Lung (tissue), 11 donors: ENCODE measurements at regions not wholly inside any gene's neighbourhood (a gene's known extent, or its start where the extent isn't known, plus 50 kb on each side); places are given as distances from the start of the nearest gene placed in this dataset.

Experiments
- ATAC-seq: fragments of 200-7000 bp; cut with Tn5 transposase; one replicate; pipeline ENCODE4 v1.9.1; 2020; ENCODE audit warnings: moderate number of reproducible peaks; ENCODE audit not compliant: insufficient read depth, low FRiP score
- DNase-seq, 3 donors: peaks; one replicate each; pipeline ENCODE4 v3.0.0-alpha.2; 2013 to 2017
- H3K27ac ChIP-seq, 2 donors: one replicate each; pipeline ENCODE4 v1.5.1; 2013; ENCODE audit warnings: mild to moderate bottlenecking in 2 of 2, moderate library complexity in 2 of 2, control low read depth in 1 of 2, inconsistent platforms in 1 of 2, low read depth in 1 of 2, low read length in 1 of 2
- H3K27me3 ChIP-seq, 3 donors: one replicate each; pipeline ENCODE4 v1.5.1; 2013; ENCODE audit warnings: low read length in 2 of 3; ENCODE audit not compliant: control insufficient read depth in 3 of 3, insufficient read depth in 3 of 3
- H3K36me3 ChIP-seq, 4 donors: one replicate each; pipeline ENCODE4 v1.5.1; 2013; ENCODE audit warnings: low read length in 4 of 4, mild to moderate bottlenecking in 1 of 4, moderate library complexity in 1 of 4; ENCODE audit not compliant: control insufficient read depth in 4 of 4, insufficient read depth in 4 of 4
- H3K4me1 ChIP-seq, 5 donors: one replicate each; pipeline ENCODE4 v1.5.1; 2013; ENCODE audit warnings: low read length in 5 of 5, mild to moderate bottlenecking in 2 of 5, moderate library complexity in 1 of 5; ENCODE audit not compliant: control insufficient read depth in 5 of 5, insufficient read depth in 5 of 5
- H3K4me3 ChIP-seq: one replicate; pipeline ENCODE4 v1.5.1; 2013; ENCODE audit warnings: mild to moderate bottlenecking, control low read depth, moderate library complexity
- H3K9ac ChIP-seq, 2 donors: one replicate each; pipeline ENCODE4 v1.5.1; 2013; ENCODE audit warnings: low read length in 2 of 2, control low read depth in 1 of 2; ENCODE audit not compliant: insufficient read depth in 1 of 2
- H3K9me3 ChIP-seq, 4 donors: one replicate each; pipeline ENCODE4 v1.5.1; 2013; ENCODE audit warnings: low read length in 3 of 4, mild to moderate bottlenecking in 1 of 4, moderate library complexity in 1 of 4; ENCODE audit not compliant: control insufficient read depth in 4 of 4, insufficient read depth in 3 of 4
- CTCF ChIP-seq: IDR thresholded peaks from 2 replicates; pipeline ENCODE4 v1.5.1; 2012; ENCODE audit warnings: mild to moderate bottlenecking; ENCODE audit errors: control extremely low read depth, extremely low read depth
- WGBS, 2 donors: extraction: QIAGEN DNeasy Blood & Tissue Kit; methylation state at CpG; one replicate each; pipeline ENCODE4 v1.1.7; 2013; 5-methylcytosine and 5-hydroxymethylcytosine counted together
- donor health status: control.
- donor health status: control.
- donor health status: Bipolar disorder and iron deficiency.
- donor health status: healthy.
- donor health status: DM: yes; HTN: yes; CAD: no.

- no peak for TF ChIP-seq CTCF
- WGBS, 2 donors, result 76 to 80% methylated on average over 5 of the region's 5 CpGs
- DNase-seq (no peak), ATAC-seq (no peak)
- Histone ChIP-seq H3K4me3 (no peak overlapping the region), H3K36me3 (no peaks in the 10 kb centered on the region), H3K27me3 (no peaks in the 10 kb centered on the region), H3K4me1 (no peaks in the 10 kb centered on the region), H3K27ac (no peak overlapping the region), H3K9me3 (no peaks in the 10 kb centered on the region), H3K9ac (no peak overlapping the region)
These were observed 117.1 kb downstream of the NUDT12 start for GRCh38 chr5:103445426-103446035.

- ATAC-seq, result no peak
- H3K4me3 ChIP-seq, result no peak overlapping the region
- 77 to 87% methylated on average over 4 of the region's 4 CpGs for WGBS, 2 donors
These were observed 118.1 kb downstream of the NUDT12 start for GRCh38 chr5:103444333-103445038.

GRCh38 chr5:103442750-103443149, 119.8 kb downstream of the NUDT12 start:
- Histone ChIP-seq H3K4me3 (no peak overlapping the region), H3K9ac (no peak overlapping the region), H3K36me3 (no peaks in the 10 kb centered on the region), H3K9me3 (peaks cover 0 to 4% (median 2%) of the 10 kb centered on the region in 4 donors), H3K4me1 (no peaks in the 10 kb centered on the region), H3K27me3 (no peaks in the 10 kb centered on the region), H3K27ac (no peak overlapping the region)
- WGBS, 2 donors, result 93 to 94% methylated on average over 5 of the region's 5 CpGs
- no peak for TF ChIP-seq CTCF
- DNase-seq (no peak), ATAC-seq (no peak)

More at GRCh38 chr5:103444333-103445038, 118.1 kb downstream of the NUDT12 start:
- DNase-seq, result no peak
- no peak for TF ChIP-seq CTCF
- no peak overlapping the region for H3K9ac ChIP-seq
- no peak overlapping the region for H3K27ac ChIP-seq
- H3K36me3 ChIP-seq, result no peaks in the 10 kb centered on the region
- no peaks in the 10 kb centered on the region for H3K4me1 ChIP-seq
- peaks cover 0 to 3% (median 0%) of the 10 kb centered on the region in 4 donors for H3K9me3 ChIP-seq
- H3K27me3 ChIP-seq, result no peaks in the 10 kb centered on the region
